ENCODE measurements at regions not wholly inside any gene's neighbourhood (a gene's known extent, or its start where the extent isn't known, plus 50 kb on each side); places are given as distances from the start of the nearest gene placed in this dataset.

DNA sequence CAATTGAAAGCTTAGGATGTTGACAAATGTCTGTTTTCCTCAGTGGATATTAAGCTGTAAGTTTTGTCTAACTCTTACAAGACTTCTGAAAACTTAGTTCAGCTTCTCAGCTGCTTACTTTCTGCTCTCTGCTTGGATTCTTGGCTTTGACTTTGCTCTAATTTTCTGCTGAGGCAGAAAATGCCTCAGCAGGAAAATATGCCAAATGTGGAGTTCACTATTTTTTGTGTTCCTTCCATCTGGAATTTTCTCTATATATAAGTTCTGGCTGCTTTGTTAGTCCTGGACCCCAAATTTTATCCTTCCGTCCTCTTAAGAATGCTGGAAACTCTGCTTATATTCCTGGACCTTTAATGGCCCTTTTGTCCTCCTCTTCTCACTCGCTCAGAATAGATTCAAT lies 352.6 kb upstream of the NWD2 start:
- Histone ChIP-seq H3K27ac (ENCODE audit: low read depth in 1 of 2, low read length in 1 of 2) (no peak overlapping the region), H3K9me3 (ENCODE audit: control insufficient read depth in 2 of 2, insufficient read depth in 1 of 2, low read length in 1 of 2) (peaks cover 0 to 6% of the 10 kb centered on the region in 2 donors), H3K4me1 (ENCODE audit: control insufficient read depth in 2 of 2, insufficient read depth in 2 of 2, low read length in 2 of 2) (no peaks in the 10 kb centered on the region), H3K4me3 (ENCODE audit: low read length in 2 of 2) (no peak overlapping the region), H3K27me3 (ENCODE audit: control insufficient read depth in 2 of 2, insufficient read depth in 1 of 2, low read length in 1 of 2) (no peaks in the 10 kb centered on the region), H3K36me3 (ENCODE audit: control insufficient read depth in 2 of 2, insufficient read depth in 2 of 2, low read length in 1 of 2) (no peaks in the 10 kb centered on the region)
- no peak for DNase-seq (ENCODE audit: low read depth in 6 of 9, low spot score in 9 of 9)
- 92% methylated on average over 2 of the region's 2 CpGs for WGBS

DNA sequence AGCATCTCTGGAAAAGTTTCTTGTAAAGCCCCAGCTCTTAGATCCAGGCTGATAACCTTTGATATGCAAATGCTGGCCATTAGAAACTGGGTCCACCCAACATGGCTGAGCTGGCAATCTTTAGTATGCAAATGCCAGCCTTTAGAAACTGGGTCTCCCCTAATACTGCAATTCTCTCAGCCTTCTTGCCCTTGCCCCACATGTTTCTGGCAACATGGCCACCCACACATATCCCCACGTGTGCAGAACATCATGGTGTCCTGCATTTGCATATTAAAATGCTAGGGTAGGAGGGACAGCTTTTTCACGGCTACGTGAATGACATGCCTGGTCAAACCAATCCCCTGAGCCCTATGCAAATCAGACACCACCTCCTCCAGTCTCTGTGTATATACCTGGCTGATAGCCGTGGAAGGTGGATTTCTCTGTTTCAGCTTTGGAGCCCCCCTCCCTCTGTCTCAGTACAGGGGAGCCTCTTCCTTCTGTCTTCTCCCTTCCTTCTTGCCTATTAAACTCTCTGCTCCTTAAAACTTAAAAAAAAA lies 344.0 kb upstream of the NWD2 start:
- WGBS, result 91% methylated on average over 4 of the region's 4 CpGs

DNA sequence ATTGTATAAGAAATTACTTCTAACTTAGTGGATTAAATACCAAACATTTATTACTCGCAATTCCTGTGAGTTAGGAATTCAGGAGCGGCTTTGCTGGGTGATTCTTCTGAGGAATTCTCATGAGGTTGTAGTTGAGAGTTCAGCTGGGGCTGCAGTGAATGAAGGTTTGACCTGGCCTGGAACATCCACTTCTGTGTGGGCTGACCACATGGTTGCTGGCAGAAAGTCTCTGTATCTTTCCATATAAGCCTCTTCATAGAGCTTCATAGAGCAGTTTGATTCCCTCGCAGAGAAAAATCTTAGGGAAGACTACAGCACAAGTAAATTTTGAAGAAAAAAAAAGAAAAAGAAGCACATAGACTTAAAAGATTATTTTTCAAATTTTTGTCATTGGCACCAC lies 339.7 kb upstream of the NWD2 start:
- Histone ChIP-seq H3K9me3 (ENCODE audit: control insufficient read depth in 2 of 2, insufficient read depth in 1 of 2, low read length in 1 of 2) (no peaks in the 10 kb centered on the region), H3K4me1 (ENCODE audit: control insufficient read depth in 2 of 2, insufficient read depth in 2 of 2, low read length in 2 of 2) (no peaks in the 10 kb centered on the region), H3K4me3 (ENCODE audit: low read length in 2 of 2) (no peak overlapping the region), H3K36me3 (ENCODE audit: control insufficient read depth in 2 of 2, insufficient read depth in 2 of 2, low read length in 1 of 2) (no peaks in the 10 kb centered on the region), H3K27me3 (ENCODE audit: control insufficient read depth in 2 of 2, insufficient read depth in 1 of 2, low read length in 1 of 2) (no peaks in the 10 kb centered on the region), H3K27ac (ENCODE audit: low read depth in 1 of 2, low read length in 1 of 2) (no peak overlapping the region)
- no peak for DNase-seq (ENCODE audit: low read depth in 6 of 9, low spot score in 9 of 9)
- WGBS, result 97% methylated on average over 3 of the region's 3 CpGs

More for the DNA sequence above, 344.0 kb upstream of the NWD2 start:
- Histone ChIP-seq H3K27ac (ENCODE audit: low read depth in 1 of 2, low read length in 1 of 2) (no peak overlapping the region), H3K27me3 (ENCODE audit: control insufficient read depth in 2 of 2, insufficient read depth in 1 of 2, low read length in 1 of 2) (no peaks in the 10 kb centered on the region), H3K9me3 (ENCODE audit: control insufficient read depth in 2 of 2, insufficient read depth in 1 of 2, low read length in 1 of 2) (no peaks in the 10 kb centered on the region), H3K4me3 (ENCODE audit: low read length in 2 of 2) (no peak overlapping the region), H3K36me3 (ENCODE audit: control insufficient read depth in 2 of 2, insufficient read depth in 2 of 2, low read length in 1 of 2) (no peaks in the 10 kb centered on the region), H3K4me1 (ENCODE audit: control insufficient read depth in 2 of 2, insufficient read depth in 2 of 2, low read length in 2 of 2) (no peaks in the 10 kb centered on the region)
- DNase-seq (ENCODE audit: low read depth in 6 of 9, low spot score in 9 of 9), result no peak

DNA sequence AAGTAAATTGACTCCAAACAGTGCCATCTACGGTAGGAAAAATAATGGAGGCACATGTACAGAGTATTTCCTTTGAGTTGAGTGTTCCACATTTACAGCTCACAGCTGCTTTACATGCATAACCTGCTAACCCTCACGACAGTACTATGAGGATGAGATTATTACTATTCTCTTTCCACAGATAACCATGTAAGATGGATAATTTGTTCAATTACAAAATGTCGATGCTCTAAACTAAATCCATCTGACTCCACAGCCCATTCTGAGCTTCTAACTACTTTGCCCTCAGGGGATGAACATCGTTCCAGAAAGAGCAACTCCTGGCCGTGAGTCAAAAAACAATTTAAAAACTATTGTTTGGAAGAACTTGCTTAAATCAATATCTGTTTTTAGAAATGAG lies 330.4 kb upstream of the NWD2 start:
- no peaks in the 10 kb centered on the region for H3K9me3 ChIP-seq (ENCODE audit: control insufficient read depth in 2 of 2, insufficient read depth in 1 of 2, low read length in 1 of 2)
- no peak overlapping the region for H3K27ac ChIP-seq (ENCODE audit: low read depth in 1 of 2, low read length in 1 of 2)
- H3K27me3 ChIP-seq (ENCODE audit: control insufficient read depth in 2 of 2, insufficient read depth in 1 of 2, low read length in 1 of 2), result no peaks in the 10 kb centered on the region
- no peak for DNase-seq (ENCODE audit: low read depth in 6 of 9, low spot score in 9 of 9)
- H3K36me3 ChIP-seq (ENCODE audit: control insufficient read depth in 2 of 2, insufficient read depth in 2 of 2, low read length in 1 of 2), result no peaks in the 10 kb centered on the region
- WGBS, result 91% methylated on average over 5 of the region's 5 CpGs
- no peaks in the 10 kb centered on the region for H3K4me1 ChIP-seq (ENCODE audit: control insufficient read depth in 2 of 2, insufficient read depth in 2 of 2, low read length in 2 of 2)
- no peak overlapping the region for H3K4me3 ChIP-seq (ENCODE audit: low read length in 2 of 2)

DNA sequence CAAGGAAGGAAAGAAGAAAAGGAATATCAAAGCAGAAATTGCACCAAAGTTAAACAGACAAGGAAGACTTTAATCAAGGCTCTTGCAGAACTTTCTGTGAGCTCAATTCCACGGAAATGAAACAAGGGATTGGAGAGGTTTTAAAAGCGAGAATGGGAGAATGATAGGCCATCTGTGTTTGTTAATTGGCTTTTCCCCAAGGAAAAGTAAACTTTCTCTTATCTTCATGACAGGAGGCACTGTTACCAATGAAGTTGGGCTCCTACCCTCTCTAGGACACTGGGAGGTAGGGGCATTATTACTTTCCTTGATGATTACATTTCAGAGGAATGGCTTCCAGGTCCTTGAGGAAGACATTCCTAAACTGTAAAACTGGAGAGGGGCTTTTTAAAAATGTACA lies 328.8 kb upstream of the NWD2 start:
- no peak overlapping the region for H3K27ac ChIP-seq (ENCODE audit: low read depth in 1 of 2, low read length in 1 of 2)
- DNase-seq (ENCODE audit: low read depth in 6 of 9, low spot score in 9 of 9), result no peak
- no peaks in the 10 kb centered on the region for H3K9me3 ChIP-seq (ENCODE audit: control insufficient read depth in 2 of 2, insufficient read depth in 1 of 2, low read length in 1 of 2)
- H3K36me3 ChIP-seq (ENCODE audit: control insufficient read depth in 2 of 2, insufficient read depth in 2 of 2, low read length in 1 of 2), result no peaks in the 10 kb centered on the region
- H3K4me3 ChIP-seq (ENCODE audit: low read length in 2 of 2), result no peak overlapping the region
- H3K4me1 ChIP-seq (ENCODE audit: control insufficient read depth in 2 of 2, insufficient read depth in 2 of 2, low read length in 2 of 2), result no peaks in the 10 kb centered on the region
- no peaks in the 10 kb centered on the region for H3K27me3 ChIP-seq (ENCODE audit: control insufficient read depth in 2 of 2, insufficient read depth in 1 of 2, low read length in 1 of 2)
- 64% methylated on average over 2 of the region's 2 CpGs for WGBS

DNA sequence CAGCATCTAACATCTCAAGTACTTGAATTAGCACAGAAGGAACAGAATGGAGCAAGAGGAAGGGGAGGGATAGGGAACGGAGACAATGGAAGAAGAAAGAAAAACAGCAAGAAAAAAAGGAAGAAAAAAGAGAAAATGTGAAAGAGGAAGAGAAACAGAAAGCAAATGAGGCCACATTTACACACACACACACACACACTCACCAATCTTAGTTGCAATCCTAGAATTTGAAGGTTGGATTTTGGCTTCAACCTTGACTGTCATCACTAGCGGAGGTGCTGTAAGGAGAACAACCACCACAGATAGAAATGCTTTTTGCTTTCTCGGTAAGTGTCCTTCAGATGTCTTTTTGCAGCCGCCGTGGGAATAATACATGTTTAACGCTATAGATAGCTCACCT lies 327.1 kb upstream of the NWD2 start:
- Histone ChIP-seq H3K27me3 (ENCODE audit: control insufficient read depth in 2 of 2, insufficient read depth in 1 of 2, low read length in 1 of 2) (no peaks in the 10 kb centered on the region), H3K36me3 (ENCODE audit: control insufficient read depth in 2 of 2, insufficient read depth in 2 of 2, low read length in 1 of 2) (no peaks in the 10 kb centered on the region), H3K4me1 (ENCODE audit: control insufficient read depth in 2 of 2, insufficient read depth in 2 of 2, low read length in 2 of 2) (no peaks in the 10 kb centered on the region), H3K9me3 (ENCODE audit: control insufficient read depth in 2 of 2, insufficient read depth in 1 of 2, low read length in 1 of 2) (no peaks in the 10 kb centered on the region), H3K4me3 (ENCODE audit: low read length in 2 of 2) (no peak overlapping the region), H3K27ac (ENCODE audit: low read depth in 1 of 2, low read length in 1 of 2) (no peak overlapping the region)
- DNase-seq (ENCODE audit: low read depth in 6 of 9, low spot score in 9 of 9), result no peak
- WGBS, result 92% methylated on average over 6 of the region's 6 CpGs

DNA sequence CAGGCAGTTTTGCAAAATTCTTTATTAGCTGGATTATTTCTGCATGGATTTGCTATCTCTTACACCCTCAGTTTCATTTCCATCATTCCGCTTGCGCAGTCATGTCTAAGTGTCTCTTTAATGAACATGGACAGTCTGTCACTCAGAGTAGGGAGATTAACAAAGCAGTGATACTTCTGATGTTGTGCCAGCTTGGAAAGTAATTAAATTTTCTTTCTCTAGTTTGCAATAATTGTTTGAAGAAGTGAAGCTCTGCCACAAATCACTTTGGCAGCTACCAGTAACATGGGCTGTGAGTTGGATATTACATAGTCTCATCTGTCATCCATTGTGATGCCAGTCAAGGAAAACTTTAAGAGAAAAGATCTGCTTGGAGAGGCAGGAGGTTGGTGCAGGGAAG lies 324.8 kb upstream of the NWD2 start:
- Histone ChIP-seq H3K27ac (ENCODE audit: low read depth in 1 of 2, low read length in 1 of 2) (no peak overlapping the region), H3K27me3 (ENCODE audit: control insufficient read depth in 2 of 2, insufficient read depth in 1 of 2, low read length in 1 of 2) (no peaks in the 10 kb centered on the region), H3K36me3 (ENCODE audit: control insufficient read depth in 2 of 2, insufficient read depth in 2 of 2, low read length in 1 of 2) (no peaks in the 10 kb centered on the region), H3K9me3 (ENCODE audit: control insufficient read depth in 2 of 2, insufficient read depth in 1 of 2, low read length in 1 of 2) (no peaks in the 10 kb centered on the region), H3K4me3 (ENCODE audit: low read length in 2 of 2) (no peak overlapping the region), H3K4me1 (ENCODE audit: control insufficient read depth in 2 of 2, insufficient read depth in 2 of 2, low read length in 2 of 2) (no peaks in the 10 kb centered on the region)
- WGBS, result 74% methylated on average over 2 of the region's 2 CpGs
- no peak for DNase-seq (ENCODE audit: low read depth in 6 of 9, low spot score in 9 of 9)

DNA sequence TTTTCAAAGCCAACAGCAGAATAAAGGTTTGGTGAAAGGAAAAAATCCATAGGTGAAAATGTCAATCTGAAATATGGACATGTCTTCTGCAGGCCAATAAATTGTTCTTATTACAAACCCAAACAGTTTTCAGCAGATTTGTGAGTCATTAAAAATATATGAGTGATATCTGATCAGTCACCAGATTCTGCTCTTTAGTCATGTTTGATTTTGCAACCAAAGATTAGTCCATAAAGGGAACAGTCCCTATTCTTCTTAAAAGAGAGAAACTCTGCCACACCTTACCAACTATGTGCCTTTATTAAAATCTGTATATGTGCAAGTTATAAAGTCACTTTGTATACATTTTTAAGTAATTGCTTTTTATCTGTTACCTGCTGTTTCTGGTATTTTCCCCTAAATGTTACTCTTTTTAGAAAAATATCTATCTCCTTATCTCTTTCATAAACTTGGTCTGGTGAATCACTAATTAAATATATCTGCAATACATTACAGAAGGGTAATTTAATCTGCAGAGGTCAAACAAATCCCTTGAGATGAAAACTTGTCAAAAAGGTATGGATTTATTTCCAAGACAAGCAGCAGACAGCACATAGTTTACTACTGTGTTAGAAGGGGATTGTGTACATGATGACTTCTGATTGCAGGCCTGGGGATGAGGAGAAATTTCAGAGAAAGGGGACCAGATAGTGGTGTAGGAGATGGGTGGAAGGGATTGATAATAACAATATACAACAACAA lies 322.9 kb upstream of the NWD2 start:
- Histone ChIP-seq H3K27me3 (ENCODE audit: control insufficient read depth in 2 of 2, insufficient read depth in 1 of 2, low read length in 1 of 2) (no peaks in the 10 kb centered on the region), H3K36me3 (ENCODE audit: control insufficient read depth in 2 of 2, insufficient read depth in 2 of 2, low read length in 1 of 2) (no peaks in the 10 kb centered on the region), H3K27ac (ENCODE audit: low read depth in 1 of 2, low read length in 1 of 2) (no peak overlapping the region), H3K4me1 (ENCODE audit: control insufficient read depth in 2 of 2, insufficient read depth in 2 of 2, low read length in 2 of 2) (no peaks in the 10 kb centered on the region), H3K4me3 (ENCODE audit: low read length in 2 of 2) (no peak overlapping the region), H3K9me3 (ENCODE audit: control insufficient read depth in 2 of 2, insufficient read depth in 1 of 2, low read length in 1 of 2) (no peaks in the 10 kb centered on the region)
- DNase-seq (ENCODE audit: low read depth in 6 of 9, low spot score in 9 of 9), result no peak

DNA sequence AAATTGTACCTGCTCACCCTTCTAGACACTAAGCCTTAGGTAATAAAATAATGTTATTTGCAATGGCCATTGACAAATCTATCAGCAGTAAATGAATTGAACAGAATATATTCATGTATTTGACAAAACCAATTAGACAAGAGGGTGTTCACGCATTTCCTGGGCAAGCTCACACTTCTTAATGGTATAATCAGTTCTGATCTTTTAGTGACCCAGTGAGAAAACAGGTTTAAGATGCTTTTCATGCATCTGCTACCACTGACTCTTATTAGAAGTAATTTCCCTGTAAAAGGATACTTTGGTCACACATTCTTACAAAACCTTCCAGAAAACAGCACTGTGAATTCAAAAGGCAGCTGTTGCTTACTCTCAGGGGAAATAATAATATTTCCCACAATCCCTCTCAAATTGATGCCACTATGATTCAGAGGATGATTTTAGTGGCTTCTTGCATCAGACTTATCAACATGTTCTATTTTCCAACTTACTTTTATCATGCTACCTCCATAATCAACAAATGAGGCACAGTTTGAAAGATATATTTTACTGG lies 313.9 kb upstream of the NWD2 start:
- no peaks in the 10 kb centered on the region for H3K9me3 ChIP-seq (ENCODE audit: control insufficient read depth in 2 of 2, insufficient read depth in 1 of 2, low read length in 1 of 2)
- 95% methylated on average over 1 of the region's 1 CpG for WGBS
- H3K27ac ChIP-seq (ENCODE audit: low read depth in 1 of 2, low read length in 1 of 2), result no peak overlapping the region
- no peak overlapping the region for H3K4me3 ChIP-seq (ENCODE audit: low read length in 2 of 2)
- H3K27me3 ChIP-seq (ENCODE audit: control insufficient read depth in 2 of 2, insufficient read depth in 1 of 2, low read length in 1 of 2), result no peaks in the 10 kb centered on the region
- DNase-seq (ENCODE audit: low read depth in 6 of 9, low spot score in 9 of 9), result no peak
- H3K4me1 ChIP-seq (ENCODE audit: control insufficient read depth in 2 of 2, insufficient read depth in 2 of 2, low read length in 2 of 2), result no peaks in the 10 kb centered on the region
- H3K36me3 ChIP-seq (ENCODE audit: control insufficient read depth in 2 of 2, insufficient read depth in 2 of 2, low read length in 1 of 2), result no peaks in the 10 kb centered on the region
